Neural cell (in vitro differentiated cells): ENCODE measurements at regions not wholly inside any gene's neighbourhood (a gene's known extent, or its start where the extent isn't known, plus 50 kb on each side); places are given as distances from the start of the nearest gene placed in this dataset.

ENCODE experiments used
- TAF1 ChIP-seq: IDR thresholded peaks from 2 replicates; pipeline ENCODE4 v1.6.1; 2012; ENCODE audit warnings: low read depth
- TF ChIP-seq, protein P1 (sequence below): IDR thresholded peaks from 2 replicates; pipeline ENCODE4 v1.6.1; 2012; ENCODE audit warnings: borderline replicate concordance
- TF ChIP-seq, protein P2 (sequence below): fragments of 450-650 bp; IDR thresholded peaks from 2 replicates; pipeline ENCODE4 v1.5.1; 2014; ENCODE audit warnings: antibody characterized with exemption, mild to moderate bottlenecking, moderate library complexity; ENCODE audit not compliant: poor library complexity, severe bottlenecking

- TF ChIP-seq, protein P1, sequence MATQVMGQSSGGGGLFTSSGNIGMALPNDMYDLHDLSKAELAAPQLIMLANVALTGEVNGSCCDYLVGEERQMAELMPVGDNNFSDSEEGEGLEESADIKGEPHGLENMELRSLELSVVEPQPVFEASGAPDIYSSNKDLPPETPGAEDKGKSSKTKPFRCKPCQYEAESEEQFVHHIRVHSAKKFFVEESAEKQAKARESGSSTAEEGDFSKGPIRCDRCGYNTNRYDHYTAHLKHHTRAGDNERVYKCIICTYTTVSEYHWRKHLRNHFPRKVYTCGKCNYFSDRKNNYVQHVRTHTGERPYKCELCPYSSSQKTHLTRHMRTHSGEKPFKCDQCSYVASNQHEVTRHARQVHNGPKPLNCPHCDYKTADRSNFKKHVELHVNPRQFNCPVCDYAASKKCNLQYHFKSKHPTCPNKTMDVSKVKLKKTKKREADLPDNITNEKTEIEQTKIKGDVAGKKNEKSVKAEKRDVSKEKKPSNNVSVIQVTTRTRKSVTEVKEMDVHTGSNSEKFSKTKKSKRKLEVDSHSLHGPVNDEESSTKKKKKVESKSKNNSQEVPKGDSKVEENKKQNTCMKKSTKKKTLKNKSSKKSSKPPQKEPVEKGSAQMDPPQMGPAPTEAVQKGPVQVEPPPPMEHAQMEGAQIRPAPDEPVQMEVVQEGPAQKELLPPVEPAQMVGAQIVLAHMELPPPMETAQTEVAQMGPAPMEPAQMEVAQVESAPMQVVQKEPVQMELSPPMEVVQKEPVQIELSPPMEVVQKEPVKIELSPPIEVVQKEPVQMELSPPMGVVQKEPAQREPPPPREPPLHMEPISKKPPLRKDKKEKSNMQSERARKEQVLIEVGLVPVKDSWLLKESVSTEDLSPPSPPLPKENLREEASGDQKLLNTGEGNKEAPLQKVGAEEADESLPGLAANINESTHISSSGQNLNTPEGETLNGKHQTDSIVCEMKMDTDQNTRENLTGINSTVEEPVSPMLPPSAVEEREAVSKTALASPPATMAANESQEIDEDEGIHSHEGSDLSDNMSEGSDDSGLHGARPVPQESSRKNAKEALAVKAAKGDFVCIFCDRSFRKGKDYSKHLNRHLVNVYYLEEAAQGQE, result no peak
- TF ChIP-seq, protein P2, sequence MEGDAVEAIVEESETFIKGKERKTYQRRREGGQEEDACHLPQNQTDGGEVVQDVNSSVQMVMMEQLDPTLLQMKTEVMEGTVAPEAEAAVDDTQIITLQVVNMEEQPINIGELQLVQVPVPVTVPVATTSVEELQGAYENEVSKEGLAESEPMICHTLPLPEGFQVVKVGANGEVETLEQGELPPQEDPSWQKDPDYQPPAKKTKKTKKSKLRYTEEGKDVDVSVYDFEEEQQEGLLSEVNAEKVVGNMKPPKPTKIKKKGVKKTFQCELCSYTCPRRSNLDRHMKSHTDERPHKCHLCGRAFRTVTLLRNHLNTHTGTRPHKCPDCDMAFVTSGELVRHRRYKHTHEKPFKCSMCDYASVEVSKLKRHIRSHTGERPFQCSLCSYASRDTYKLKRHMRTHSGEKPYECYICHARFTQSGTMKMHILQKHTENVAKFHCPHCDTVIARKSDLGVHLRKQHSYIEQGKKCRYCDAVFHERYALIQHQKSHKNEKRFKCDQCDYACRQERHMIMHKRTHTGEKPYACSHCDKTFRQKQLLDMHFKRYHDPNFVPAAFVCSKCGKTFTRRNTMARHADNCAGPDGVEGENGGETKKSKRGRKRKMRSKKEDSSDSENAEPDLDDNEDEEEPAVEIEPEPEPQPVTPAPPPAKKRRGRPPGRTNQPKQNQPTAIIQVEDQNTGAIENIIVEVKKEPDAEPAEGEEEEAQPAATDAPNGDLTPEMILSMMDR, result no peak
- no peak for TF ChIP-seq TAF1
Observed at GRCh38 chr2:18105929-18106328, 227.5 kb downstream of the KCNS3 start.
